ENCODE measurements at regions not wholly inside any gene's neighbourhood (a gene's known extent, or its start where the extent isn't known, plus 50 kb on each side); places are given as distances from the start of the nearest gene placed in this dataset.

DNA sequence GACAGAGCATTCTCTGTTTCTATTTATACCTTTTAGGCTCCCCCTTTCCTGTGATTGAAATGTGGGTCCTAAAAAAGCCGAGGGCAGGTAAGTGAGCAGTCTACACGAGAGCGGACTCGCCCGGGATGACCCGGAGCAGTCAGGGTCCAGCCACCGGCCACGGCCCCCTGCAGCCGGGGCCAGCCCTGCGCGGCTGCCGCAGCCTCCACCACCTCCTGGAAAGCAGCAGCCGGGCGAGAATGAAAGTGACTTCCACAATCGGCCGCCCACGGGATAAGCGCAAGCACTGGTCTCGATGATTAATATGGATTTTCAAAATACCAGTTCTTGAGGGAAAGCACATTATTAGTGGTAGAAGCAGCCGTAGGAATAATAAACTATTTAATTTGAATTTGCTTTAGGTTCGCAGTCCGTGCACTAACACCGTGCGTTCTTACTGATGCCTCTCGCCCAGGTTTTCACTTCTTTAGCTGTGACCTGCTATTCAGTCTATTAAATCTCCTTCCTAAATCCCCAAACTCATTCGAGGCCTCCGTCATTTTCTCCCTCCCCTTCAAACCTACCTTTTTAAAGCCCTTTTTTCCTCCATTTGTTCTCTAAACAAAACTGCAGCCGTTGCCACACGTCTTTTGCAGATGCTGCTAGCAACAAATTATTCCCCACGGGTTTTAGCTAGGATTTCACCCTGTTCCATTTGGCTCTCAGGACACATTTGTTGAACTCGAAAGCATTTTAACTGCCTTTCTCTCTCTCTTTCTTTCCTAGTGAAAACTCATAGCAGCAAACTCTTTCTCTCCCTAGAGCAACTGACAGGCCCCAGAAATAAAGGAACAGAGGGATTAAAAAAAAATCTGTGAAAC lies 1015.1 kb upstream of the PIK3C3 start:
- no peaks in the 10 kb centered on the region for H3K36me3 ChIP-seq
- intact Hi-C loops (cut with DNase I): no loop called here
- DNase-seq: no peak
- H3K27me3 ChIP-seq (ENCODE audit: low read depth): no peaks in the 10 kb centered on the region
- TF ChIP-seq, protein P1, sequence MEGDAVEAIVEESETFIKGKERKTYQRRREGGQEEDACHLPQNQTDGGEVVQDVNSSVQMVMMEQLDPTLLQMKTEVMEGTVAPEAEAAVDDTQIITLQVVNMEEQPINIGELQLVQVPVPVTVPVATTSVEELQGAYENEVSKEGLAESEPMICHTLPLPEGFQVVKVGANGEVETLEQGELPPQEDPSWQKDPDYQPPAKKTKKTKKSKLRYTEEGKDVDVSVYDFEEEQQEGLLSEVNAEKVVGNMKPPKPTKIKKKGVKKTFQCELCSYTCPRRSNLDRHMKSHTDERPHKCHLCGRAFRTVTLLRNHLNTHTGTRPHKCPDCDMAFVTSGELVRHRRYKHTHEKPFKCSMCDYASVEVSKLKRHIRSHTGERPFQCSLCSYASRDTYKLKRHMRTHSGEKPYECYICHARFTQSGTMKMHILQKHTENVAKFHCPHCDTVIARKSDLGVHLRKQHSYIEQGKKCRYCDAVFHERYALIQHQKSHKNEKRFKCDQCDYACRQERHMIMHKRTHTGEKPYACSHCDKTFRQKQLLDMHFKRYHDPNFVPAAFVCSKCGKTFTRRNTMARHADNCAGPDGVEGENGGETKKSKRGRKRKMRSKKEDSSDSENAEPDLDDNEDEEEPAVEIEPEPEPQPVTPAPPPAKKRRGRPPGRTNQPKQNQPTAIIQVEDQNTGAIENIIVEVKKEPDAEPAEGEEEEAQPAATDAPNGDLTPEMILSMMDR (IDR thresholded peaks at IDR 0.05): no peak
- no peaks in the 10 kb centered on the region for H3K9me3 ChIP-seq
- no peak overlapping the region for H3K4me3 ChIP-seq
- H3K27ac ChIP-seq: no peak overlapping the region
- peak in 1 of 2 donors; percentile 11 for ATAC-seq
- H3K4me1 ChIP-seq: no peaks in the 10 kb centered on the region

DNA sequence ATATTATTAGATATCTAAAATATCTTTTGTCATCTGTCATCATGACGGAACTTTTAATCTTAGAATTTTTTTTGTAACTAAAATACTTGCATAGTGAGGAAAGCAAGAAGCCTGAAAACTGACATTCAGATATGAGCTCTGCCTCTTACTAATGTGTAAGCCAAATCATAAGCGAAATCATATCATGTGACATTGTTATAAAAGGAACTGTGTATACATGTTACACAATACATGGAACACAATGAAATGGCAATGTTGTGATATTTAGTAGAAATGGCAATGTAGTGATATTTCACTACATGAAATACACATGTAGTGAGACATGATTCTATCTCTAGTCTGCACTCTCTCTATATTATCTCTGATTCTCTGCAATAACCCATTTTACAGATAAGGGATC lies 1016.4 kb upstream of the PIK3C3 start:
- Histone ChIP-seq H3K27me3 (ENCODE audit: low read depth) (no peaks in the 10 kb centered on the region), H3K27ac (no peak overlapping the region), H3K36me3 (no peaks in the 10 kb centered on the region), H3K9me3 (no peaks in the 10 kb centered on the region), H3K4me3 (no peak overlapping the region), H3K4me1 (no peaks in the 10 kb centered on the region)
- no peak for ATAC-seq
- intact Hi-C loops (cut with DNase I): no loop called here
- TF ChIP-seq, protein P1 (IDR thresholded peaks at IDR 0.05): no peak
- no peak for DNase-seq

DNA sequence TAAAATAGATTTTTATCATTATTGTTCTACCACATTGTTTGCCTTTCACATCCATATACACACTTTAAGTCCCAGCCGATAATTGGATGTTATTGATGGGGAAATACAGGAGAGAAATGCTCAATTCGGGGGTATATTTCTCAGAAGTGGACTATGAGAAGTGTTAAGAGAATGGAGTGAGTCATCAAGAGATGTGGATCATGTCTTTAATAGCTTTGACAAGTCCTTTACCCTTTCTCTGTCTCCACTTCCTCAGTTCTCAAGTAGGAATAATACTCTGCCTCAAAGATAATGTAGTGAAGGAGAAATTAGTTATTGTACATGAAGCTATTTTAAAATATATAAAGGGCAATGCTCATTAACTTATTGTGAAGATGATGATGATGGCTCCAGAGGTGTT lies 1017.6 kb upstream of the PIK3C3 start:
- H3K27me3 ChIP-seq (ENCODE audit: low read depth): no peaks in the 10 kb centered on the region
- H3K36me3 ChIP-seq: no peaks in the 10 kb centered on the region
- no peaks in the 10 kb centered on the region for H3K9me3 ChIP-seq
- no peak for DNase-seq
- intact Hi-C loops (cut with DNase I): no loop called here
- TF ChIP-seq, protein P1 (IDR thresholded peaks at IDR 0.05): no peak
- no peak overlapping the region for H3K27ac ChIP-seq
- no peak for ATAC-seq
- H3K4me1 ChIP-seq: no peaks in the 10 kb centered on the region
- H3K4me3 ChIP-seq: no peak overlapping the region

DNA sequence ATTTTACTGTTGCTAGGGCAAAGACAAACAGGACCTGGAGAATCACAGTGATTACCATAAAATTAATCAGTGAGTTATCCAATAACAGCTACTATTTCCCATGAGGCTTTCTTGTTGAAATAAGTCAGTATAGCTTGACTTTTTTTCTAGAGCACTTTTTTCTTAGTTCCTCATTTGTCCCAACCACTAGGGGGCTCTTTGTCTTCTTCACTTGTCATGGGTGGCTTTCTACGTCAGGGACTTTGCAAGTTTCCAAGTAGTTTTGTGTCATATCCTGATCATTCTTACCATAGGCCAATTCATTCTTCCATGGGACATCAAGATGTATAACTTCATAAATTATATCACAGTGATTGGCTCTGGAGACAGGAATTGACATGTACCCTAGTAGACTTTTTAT lies 1019.6 kb upstream of the PIK3C3 start:
- no peaks in the 10 kb centered on the region for H3K4me1 ChIP-seq
- no peaks in the 10 kb centered on the region for H3K27me3 ChIP-seq (ENCODE audit: low read depth)
- no peak for ATAC-seq
- H3K27ac ChIP-seq: no peak overlapping the region
- no peak overlapping the region for H3K4me3 ChIP-seq
- H3K36me3 ChIP-seq: no peaks in the 10 kb centered on the region
- intact Hi-C loops (cut with DNase I): no loop called here
- no peak for DNase-seq
- TF ChIP-seq, protein P1 (IDR thresholded peaks at IDR 0.05): peak; percentile 8
- no peaks in the 10 kb centered on the region for H3K9me3 ChIP-seq

DNA sequence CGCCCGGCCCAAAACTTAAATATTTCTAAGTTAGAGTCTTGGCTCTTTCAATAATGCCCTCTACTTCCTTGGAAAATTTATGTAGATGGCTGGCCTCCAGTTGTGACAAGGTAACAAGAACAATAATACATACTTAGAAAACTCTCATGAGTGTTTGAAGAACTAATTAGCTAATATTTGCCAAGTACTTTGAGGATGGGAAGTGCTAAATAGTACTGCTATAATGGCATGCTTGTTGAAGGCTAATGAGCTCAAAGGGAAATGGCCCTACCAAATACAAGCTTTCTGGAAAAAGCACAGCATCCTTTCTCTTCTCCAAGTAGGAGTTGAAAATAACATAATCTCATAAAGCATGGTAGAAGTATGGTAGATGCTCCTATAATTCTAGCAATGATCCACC lies 1022.2 kb upstream of the PIK3C3 start:
- Histone ChIP-seq H3K9me3 (no peaks in the 10 kb centered on the region), H3K36me3 (no peaks in the 10 kb centered on the region), H3K27me3 (ENCODE audit: low read depth) (no peaks in the 10 kb centered on the region), H3K27ac (no peak overlapping the region), H3K4me3 (no peak overlapping the region), H3K4me1 (no peaks in the 10 kb centered on the region)
- ATAC-seq (peak in 1 of 2 donors; percentile 69), DNase-seq (no peak)
- intact Hi-C loops (cut with DNase I): no loop called here
- TF ChIP-seq, protein P1 (IDR thresholded peaks at IDR 0.05): no peak
